GM12878 (cell line): ENCODE measurements at regions not wholly inside any gene's neighbourhood (a gene's known extent, or its start where the extent isn't known, plus 50 kb on each side); places are given as distances from the start of the nearest gene placed in this dataset.

Experiments
- CBX5 ChIP-seq: sonication (generic); IDR thresholded peaks from 2 replicates; pipeline ENCODE4 v1.6.1; 2016; ENCODE audit warnings: low read depth, moderate library complexity, mild to moderate bottlenecking, inconsistent platforms
- CEBPB ChIP-seq, 2 experiments: fragments of 150-350 bp in 1 of 2; IDR thresholded peaks; 2 replicates each; pipeline ENCODE4 v1.6.1; 2012 to 2014; ENCODE audit warnings: low read depth in 2 of 2, low read length in 2 of 2, borderline replicate concordance in 1 of 2, inconsistent platforms in 1 of 2
- CREB1 ChIP-seq: IDR thresholded peaks from 2 replicates; pipeline ENCODE4 v1.6.1; 2012; ENCODE audit warnings: low read depth, mild to moderate bottlenecking, inconsistent platforms
- CREM ChIP-seq: IDR thresholded peaks from 2 replicates; pipeline ENCODE4 v1.6.1; 2014; ENCODE audit warnings: antibody characterized with exemption, low read depth
- CTCF ChIP-seq, 3 experiments: IDR thresholded peaks in 2 of 3; conservative IDR thresholded peaks in 1 of 3; 2 replicates each; pipeline ENCODE4 v1.5.1; 2011; ENCODE audit warnings: low read depth in 3 of 3, low read length in 3 of 3, mild to moderate bottlenecking in 3 of 3, control low read depth in 2 of 3, moderate library complexity in 2 of 3, inconsistent platforms in 1 of 3, mixed read lengths in 1 of 3; ENCODE audit not compliant: control insufficient read depth in 2 of 3, insufficient read depth in 1 of 3; ENCODE audit errors: extremely low read depth in 1 of 3
- EP300 ChIP-seq, 2 experiments: fragments of 150-350 bp in 1 of 2; IDR thresholded peaks; 2 replicates each; pipeline ENCODE4 v1.6.1; 2011 to 2012; ENCODE audit warnings: low read depth in 2 of 2, low read length in 2 of 2, borderline replicate concordance in 1 of 2, improper control_type of control experiment in 1 of 2, inconsistent platforms in 1 of 2; ENCODE audit not compliant: control insufficient read depth in 1 of 2
- HSF1 ChIP-seq: fragments of 150-350 bp; IDR thresholded peaks from 2 replicates; pipeline ENCODE4 v1.6.1; 2014; ENCODE audit warnings: mild to moderate bottlenecking, low read depth, low read length
- NFYA ChIP-seq: IDR thresholded peaks from 2 replicates; pipeline ENCODE4 v1.6.1; 2011; ENCODE audit warnings: low read depth, mild to moderate bottlenecking, low read length, improper control_type of control experiment, borderline replicate concordance
- PAX8 ChIP-seq: fragments of 450-650 bp; IDR thresholded peaks from 2 replicates; pipeline ENCODE4 v1.6.1; 2017; ENCODE audit warnings: mild to moderate bottlenecking, moderate library complexity
- TAF1 ChIP-seq: IDR thresholded peaks from 2 replicates; pipeline ENCODE4 v1.6.1; 2011; ENCODE audit warnings: mild to moderate bottlenecking, low read depth, low read length, borderline replicate concordance
- TBL1XR1 ChIP-seq: IDR thresholded peaks from 2 replicates; pipeline ENCODE4 v1.6.1; 2012; ENCODE audit warnings: low read depth, low read length, improper control_type of control experiment
- ZNF384 ChIP-seq: IDR thresholded peaks from 2 replicates; pipeline ENCODE4 v1.6.1; 2012; ENCODE audit warnings: low read depth, mild to moderate bottlenecking, low read length, improper control_type of control experiment, borderline replicate concordance

GRCh38 chr14:82837611-82838140 is 1304.0 kb upstream of the SEL1L start:
- no peak for TF ChIP-seq CREM
- no peak for TF ChIP-seq HSF1
- TF ChIP-seq ZNF384 = no peak
- no peak for TF ChIP-seq CTCF (IDR thresholded peaks at IDR 0.05 in 2 of 3, conservative IDR thresholded peaks at IDR 0.05 in 1 of 3; ENCODE audit: control insufficient read depth in 2 of 3, extremely low read depth in 1 of 3, insufficient read depth in 1 of 3, low read depth in 3 of 3, low read length in 3 of 3)
- TF ChIP-seq CREB1 = no peak
- TF ChIP-seq CBX5 = no peak
- TF ChIP-seq TAF1 = no peak
- no peak for TF ChIP-seq PAX8
- TF ChIP-seq NFYA = no peak
- TF ChIP-seq CEBPB (IDR thresholded peaks at IDR 0.05; ENCODE audit: borderline replicate concordance in 1 of 2, low read depth in 2 of 2, low read length in 2 of 2) = no peak
- no peak for TF ChIP-seq TBL1XR1
- TF ChIP-seq EP300 (IDR thresholded peaks at IDR 0.05; ENCODE audit: borderline replicate concordance in 1 of 2, control insufficient read depth in 1 of 2, low read depth in 2 of 2, low read length in 2 of 2) = no peak
